Caco-2 (cell line): ENCODE measurements at regions not wholly inside any gene's neighbourhood (a gene's known extent, or its start where the extent isn't known, plus 50 kb on each side); places are given as distances from the start of the nearest gene placed in this dataset.

Experiments
- BruUV-seq: library from RNA; stranded (reverse); fragments of 400-500 nt; replicated peaks from 2 replicates; lab custom pipeline; 2021; lab: Mats Ljungman, UMichigan
- CTCF ChIA-PET: fragments of 300-600 bp; sonication (Branson Sonifier 250); formaldehyde crosslinking; loops from one replicate; lab custom pipeline; 2022; ENCODE audit warnings: antibody characterized with exemption; lab: Charles Lee
- POLR2A ChIA-PET: fragments of 300-600 bp; sonication (Branson Sonifier 250); formaldehyde crosslinking; loops from one replicate; lab custom pipeline; 2022; ENCODE audit warnings: antibody characterized with exemption; lab: Charles Lee
- DNase-seq, 2 experiments: peaks; one replicate each; pipeline versions ENCODE4 v3.0.0 to v3.0.0-alpha.2; 2020 to 2022
- H3K27me3 ChIP-seq: replicated peaks from 2 replicates; pipeline ENCODE4 v1.6.0; 2011; ENCODE audit warnings: low read length; ENCODE audit not compliant: control insufficient read depth, insufficient read depth
- H3K36me3 ChIP-seq: 2 replicates; pipeline ENCODE4 v1.5.1; 2011; ENCODE audit warnings: low read length; ENCODE audit not compliant: control insufficient read depth, insufficient read depth
- H3K4me1 ChIP-seq: fragments of 250-450 bp; sonication (Bioruptor Pico); 2 replicates; pipeline ENCODE4 v1.5.1; 2020; ENCODE audit warnings: mild to moderate bottlenecking
- H3K4me3 ChIP-seq: 2 replicates; pipeline ENCODE4 v1.5.1; 2011; ENCODE audit warnings: low read depth, mild to moderate bottlenecking, control low read depth, low read length
- H3K9me3 ChIP-seq: fragments of 250-450 bp; sonication (Bioruptor Pico); 2 replicates; pipeline ENCODE4 v1.5.1; 2020; ENCODE audit warnings: mild to moderate bottlenecking, moderate library complexity
- H3K27ac Mint-ChIP-seq: one replicate; pipeline ENCODE4 v1.8.0; 2022; ENCODE audit warnings: mixed read lengths; ENCODE audit not compliant: unreplicated experiment
- H3K27me3 Mint-ChIP-seq: one replicate; pipeline ENCODE4 v1.8.0; 2022; ENCODE audit warnings: mixed read lengths; ENCODE audit not compliant: insufficient read depth, unreplicated experiment
- H3K36me3 Mint-ChIP-seq: one replicate; pipeline ENCODE4 v1.8.0; 2022; ENCODE audit warnings: mild to moderate bottlenecking, mixed read lengths; ENCODE audit not compliant: insufficient read depth, unreplicated experiment
- H3K4me1 Mint-ChIP-seq: one replicate; pipeline ENCODE4 v1.8.0; 2022; ENCODE audit warnings: low read depth, mixed read lengths; ENCODE audit not compliant: unreplicated experiment
- H3K4me3 Mint-ChIP-seq: one replicate; pipeline ENCODE4 v1.8.0; 2022; ENCODE audit warnings: mild to moderate bottlenecking, moderate library complexity, mixed read lengths; ENCODE audit not compliant: unreplicated experiment
- H3K9me3 Mint-ChIP-seq: one replicate; pipeline ENCODE4 v1.8.0; 2022; ENCODE audit warnings: mixed read lengths; ENCODE audit not compliant: unreplicated experiment
- CTCF ChIP-seq, 2 experiments: fragments of 200-600 bp in 1 of 2; IDR thresholded peaks; 1 replicate in 1 of 2; 2 replicates in 1 of 2; pipeline versions ENCODE4 v1.5.1 to v1.8.0; 2011 to 2022; ENCODE audit warnings: antibody characterized with exemption in 1 of 2, control low read depth in 1 of 2, inconsistent platforms in 1 of 2, low read depth in 1 of 2, low read length in 1 of 2, mild to moderate bottlenecking in 1 of 2, moderate library complexity in 1 of 2; ENCODE audit not compliant: insufficient read depth in 1 of 2, severe bottlenecking in 1 of 2, unreplicated experiment in 1 of 2
- intact Hi-C: fragments of 100-400 bp; cut with micrococcal nuclease; formaldehyde crosslinking; loops from one replicate; pipeline ENCODE4 v1.10.0; 2022; ENCODE audit not compliant: unreplicated experiment

GRCh38 chr14:87492561-87492960, 500.4 kb downstream of the GALC start:
- H3K9me3 ChIP-seq: no peaks in the 10 kb centered on the region
- no peaks in the 10 kb centered on the region for H3K36me3 ChIP-seq
- H3K9me3 Mint-ChIP-seq: peaks cover 21% of the 10 kb centered on the region
- H3K27ac Mint-ChIP-seq: no peak overlapping the region
- peaks cover 17% of the 10 kb centered on the region for H3K4me1 Mint-ChIP-seq
- H3K4me1 ChIP-seq: peaks cover 11% of the 10 kb centered on the region
- no peak overlapping the region for H3K4me3 Mint-ChIP-seq
- DNase-seq: no peak
- no peaks in the 10 kb centered on the region for H3K27me3 Mint-ChIP-seq
- H3K27me3 ChIP-seq: no peaks in the 10 kb centered on the region
- H3K36me3 Mint-ChIP-seq: no peaks in the 10 kb centered on the region
- BruUV-seq: no TSS peak
- CTCF ChIA-PET: no interaction called here
- intact Hi-C loops: no loop called here
- TF ChIP-seq CTCF (IDR thresholded peaks at IDR 0.05; ENCODE audit: insufficient read depth in 1 of 2, low read depth in 1 of 2, low read length in 1 of 2, severe bottlenecking in 1 of 2, unreplicated experiment in 1 of 2): no peak
- POLR2A ChIA-PET: no interaction called here
- no peak overlapping the region for H3K4me3 ChIP-seq

- Mint-ChIP-seq H3K9me3 (peaks cover 21% of the 10 kb centered on the region), H3K27me3 (no peaks in the 10 kb centered on the region), H3K4me3 (no peak overlapping the region), H3K4me1 (peaks cover 17% of the 10 kb centered on the region), H3K27ac (no peak overlapping the region), H3K36me3 (no peaks in the 10 kb centered on the region)
- DNase-seq: peak in 1 of 2 experiments; percentile 18
- ChIA-PET CTCF (no interaction called here), POLR2A (no interaction called here)
- no peak for TF ChIP-seq CTCF (IDR thresholded peaks at IDR 0.05; ENCODE audit: insufficient read depth in 1 of 2, low read depth in 1 of 2, low read length in 1 of 2, severe bottlenecking in 1 of 2, unreplicated experiment in 1 of 2)
- intact Hi-C loops: no loop called here
- no TSS peak for BruUV-seq
- Histone ChIP-seq H3K4me3 (no peak overlapping the region), H3K36me3 (no peaks in the 10 kb centered on the region), H3K4me1 (peaks cover 11% of the 10 kb centered on the region), H3K9me3 (no peaks in the 10 kb centered on the region), H3K27me3 (no peaks in the 10 kb centered on the region)
Observed at GRCh38 chr14:87491816-87492215, 501.2 kb downstream of the GALC start.

GRCh38 chr14:87489196-87489819, 503.7 kb downstream of the GALC start:
- H3K27ac Mint-ChIP-seq: no peak overlapping the region
- peaks cover 17% of the 10 kb centered on the region for H3K4me1 Mint-ChIP-seq
- no TSS peak for BruUV-seq

More at GRCh38 chr14:87489196-87489819, 503.7 kb downstream of the GALC start:
- no peak for TF ChIP-seq CTCF (IDR thresholded peaks at IDR 0.05; ENCODE audit: insufficient read depth in 1 of 2, low read depth in 1 of 2, low read length in 1 of 2, severe bottlenecking in 1 of 2, unreplicated experiment in 1 of 2)
- Histone ChIP-seq H3K4me1 (peaks cover 11% of the 10 kb centered on the region), H3K27me3 (no peaks in the 10 kb centered on the region), H3K4me3 (no peak overlapping the region), H3K9me3 (no peaks in the 10 kb centered on the region), H3K36me3 (no peaks in the 10 kb centered on the region)
- Mint-ChIP-seq H3K9me3 (peaks cover 21% of the 10 kb centered on the region), H3K27me3 (no peaks in the 10 kb centered on the region), H3K4me3 (no peak overlapping the region), H3K36me3 (no peaks in the 10 kb centered on the region)
- ChIA-PET POLR2A (no interaction called here), CTCF (no interaction called here)
- DNase-seq: no peak
- intact Hi-C loops: no loop called here
